Activated T-cell treated with anti-CD3 and anti-CD28 coated beads for 48 hours (primary cell): ENCODE measurements at regions not wholly inside any gene's neighbourhood (a gene's known extent, or its start where the extent isn't known, plus 50 kb on each side); places are given as distances from the start of the nearest gene placed in this dataset.

ENCODE experiments used
- DNase-seq: peaks from one replicate; pipeline ENCODE4 v3.0.0-alpha.2; 2020; ENCODE audit warnings: low read depth

- no peak for DNase-seq
Measured at GRCh38 chrX:134173541-134174272, 63.3 kb upstream of the CCDC160 start.

- DNase-seq: no peak
Measured at GRCh38 chrX:134174273-134174660, 62.7 kb upstream of the CCDC160 start.

- DNase-seq: no peak
Measured at GRCh38 chrX:134174859-134175258, 62.1 kb upstream of the CCDC160 start.

- DNase-seq: no peak
Measured at GRCh38 chrX:134177527-134177926, 59.5 kb upstream of the CCDC160 start.

GRCh38 chrX:134180601-134181274 is 56.2 kb upstream of the CCDC160 start:
- no peak for DNase-seq

- DNase-seq: no peak
Measured at GRCh38 chrX:134181275-134181660, 55.7 kb upstream of the CCDC160 start.

GRCh38 chrX:134183665-134184064 is 53.3 kb upstream of the CCDC160 start:
- no peak for DNase-seq

GRCh38 chrX:134184936-134185335 is 52.0 kb upstream of the CCDC160 start:
- no peak for DNase-seq

GRCh38 chrX:134186362-134187121 is 50.4 kb upstream of the CCDC160 start:
- DNase-seq: no peak
